ENCODE measurements at regions not wholly inside any gene's neighbourhood (a gene's known extent, or its start where the extent isn't known, plus 50 kb on each side); places are given as distances from the start of the nearest gene placed in this dataset.
"Not testable (repeated sequence)": the region's sequence is repeated elsewhere in the genome, so short reads cannot be mapped to it uniquely, and the experiment has no call there.

GRCh38 chr5:86175224-86175623 is 442.5 kb upstream of the COX7C start:
- no peak for DNase-seq (ENCODE audit: low read depth, low spot score)

DNA sequence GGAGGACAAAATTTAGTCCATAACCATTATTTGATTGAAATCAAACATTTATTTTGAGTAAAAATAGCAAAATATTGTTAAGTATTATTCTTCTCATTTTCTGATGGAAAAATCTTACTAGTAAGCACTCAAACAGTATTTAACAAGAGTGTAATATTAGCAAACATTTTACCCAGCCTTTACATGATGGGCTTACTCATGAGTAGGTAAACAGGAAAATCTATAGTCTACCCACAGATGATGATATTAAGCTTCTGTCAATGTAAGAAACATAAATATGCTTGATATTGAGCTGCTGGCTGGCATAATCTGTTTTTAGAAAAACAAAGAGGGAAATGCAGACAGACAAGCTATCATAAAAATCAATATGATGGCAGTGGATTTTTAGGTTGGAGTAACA is 418.5 kb upstream of the COX7C start:
- no peak for DNase-seq (ENCODE audit: low read depth, low spot score)

DNA sequence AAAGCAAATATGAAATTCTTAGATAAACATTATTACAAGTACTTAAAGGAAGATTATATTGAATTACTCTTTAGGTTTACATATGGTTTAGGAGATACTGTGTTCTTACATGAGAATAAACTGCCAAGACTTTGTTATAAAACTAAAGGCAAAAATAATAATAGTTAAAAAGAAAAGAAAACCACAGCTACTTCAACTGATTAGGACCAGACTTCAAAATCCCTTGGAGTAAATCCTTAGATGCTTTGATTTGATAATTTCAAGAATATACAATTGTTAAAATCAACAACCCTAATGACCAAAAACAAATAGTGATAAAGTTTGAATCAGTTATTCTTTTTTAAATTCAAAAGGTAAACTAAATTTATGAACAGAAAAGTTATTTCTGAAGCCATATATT is 389.6 kb upstream of the COX7C start:
- DNase-seq (ENCODE audit: low read depth, low spot score): no peak

DNA sequence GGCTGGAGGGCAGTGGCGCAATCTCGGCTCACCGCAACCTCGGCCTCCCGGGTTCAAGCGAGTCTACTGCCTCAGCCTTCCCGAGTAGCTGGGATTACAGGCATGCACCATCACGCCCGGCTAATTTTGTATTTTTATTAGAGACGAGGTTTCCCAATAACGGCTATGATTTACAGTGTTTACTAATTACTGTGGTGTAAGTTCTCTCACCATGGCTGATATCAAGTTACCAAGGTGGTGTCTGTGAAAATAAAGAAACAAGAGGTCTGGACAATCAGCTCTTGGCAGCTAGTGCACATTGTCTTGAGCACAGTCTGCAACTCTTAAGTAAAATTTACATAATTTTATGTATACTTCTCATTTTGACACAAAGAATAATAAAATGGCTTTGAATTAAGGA is 385.5 kb upstream of the COX7C start:
- DNase-seq (ENCODE audit: low read depth, low spot score): no peak

- DNase-seq (ENCODE audit: low read depth, low spot score): no peak
Observed at GRCh38 chr5:86244153-86244552, 373.6 kb upstream of the COX7C start.

- no peak for DNase-seq (ENCODE audit: low read depth, low spot score)
Observed at GRCh38 chr5:86257871-86258270, 359.9 kb upstream of the COX7C start.

DNA sequence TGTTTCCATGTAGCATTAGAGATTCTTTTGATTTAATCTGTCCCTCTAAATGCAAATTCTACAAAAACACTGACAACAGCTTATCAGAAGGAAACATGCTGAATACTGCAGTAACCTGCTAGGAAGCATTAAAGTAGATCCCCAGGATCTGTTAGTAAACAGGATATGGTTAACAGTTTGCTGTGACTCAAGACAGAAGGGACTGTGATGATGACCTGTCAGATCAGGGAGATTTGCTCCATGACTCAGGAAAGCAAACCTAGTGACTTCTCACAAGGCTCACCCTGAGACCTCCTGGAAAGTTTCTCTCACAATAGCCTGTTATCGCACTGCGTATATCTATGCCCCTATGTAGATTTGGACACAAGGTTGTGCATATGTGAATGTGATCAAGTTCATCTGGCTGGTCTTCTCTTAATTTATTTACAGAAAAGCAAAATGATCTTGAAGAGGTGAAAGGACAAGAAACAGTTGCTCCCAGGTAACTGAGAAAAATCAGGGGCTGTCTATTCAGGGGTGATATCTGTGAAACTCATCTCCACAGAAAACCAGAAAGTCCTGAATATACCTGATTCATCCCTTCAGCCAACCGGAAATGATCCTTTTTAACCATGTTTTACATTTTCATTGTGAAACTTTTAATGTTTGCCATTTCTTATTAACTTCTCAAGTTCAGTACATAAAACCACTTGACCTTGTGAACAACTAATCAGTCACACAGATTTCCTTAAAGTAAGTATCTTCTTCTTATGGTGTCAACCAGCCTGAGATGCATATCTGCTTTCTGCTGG is 333.1 kb upstream of the COX7C start:
- DNase-seq (ENCODE audit: low read depth, low spot score): not testable (repeated sequence)

DNA sequence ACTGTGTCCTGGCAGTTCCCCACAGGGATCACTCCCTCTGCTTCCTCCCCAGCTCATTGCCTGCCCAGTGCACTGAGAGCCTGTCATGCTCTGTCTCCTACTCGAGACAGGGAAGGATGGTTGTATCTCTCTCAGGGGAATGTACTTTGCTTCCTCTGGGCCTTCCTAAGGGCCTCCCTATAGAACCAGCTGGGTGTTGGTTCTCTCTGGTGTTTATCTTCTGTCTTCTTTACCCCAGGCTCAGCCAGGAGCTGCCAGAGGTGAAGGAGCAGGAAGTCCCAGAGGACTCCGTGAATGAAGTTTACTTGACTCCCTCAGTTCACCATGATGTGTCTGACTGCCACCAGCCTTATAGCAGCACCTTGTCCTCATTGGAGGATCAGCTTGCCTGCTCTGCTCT is 330.3 kb upstream of the COX7C start:
- DNase-seq (ENCODE audit: low read depth, low spot score): not testable (repeated sequence)

DNA sequence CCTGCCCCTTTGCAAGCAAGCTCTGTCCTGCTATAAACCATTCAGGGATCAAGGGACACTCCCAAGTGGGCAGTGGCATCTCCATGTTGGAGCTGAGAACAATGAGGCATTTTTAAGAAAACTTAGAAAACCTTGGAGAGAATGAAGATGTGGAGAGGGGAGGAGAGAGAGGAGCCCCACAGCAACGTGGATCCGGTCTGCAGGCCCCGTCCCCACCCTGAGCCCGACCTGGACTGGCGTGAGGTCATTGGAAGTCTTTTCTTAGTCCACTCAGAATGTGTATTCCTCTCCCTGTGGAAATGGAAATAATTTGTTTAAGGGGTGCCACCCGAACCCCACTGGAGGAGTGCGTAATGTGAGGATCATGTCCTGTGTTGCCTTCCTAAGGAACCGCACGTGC is 328.0 kb upstream of the COX7C start:
- not testable (repeated sequence) for DNase-seq (ENCODE audit: low read depth, low spot score)

- DNase-seq (ENCODE audit: low read depth, low spot score): not testable (repeated sequence)
Observed at GRCh38 chr5:86292811-86293210, 324.9 kb upstream of the COX7C start.

DNA sequence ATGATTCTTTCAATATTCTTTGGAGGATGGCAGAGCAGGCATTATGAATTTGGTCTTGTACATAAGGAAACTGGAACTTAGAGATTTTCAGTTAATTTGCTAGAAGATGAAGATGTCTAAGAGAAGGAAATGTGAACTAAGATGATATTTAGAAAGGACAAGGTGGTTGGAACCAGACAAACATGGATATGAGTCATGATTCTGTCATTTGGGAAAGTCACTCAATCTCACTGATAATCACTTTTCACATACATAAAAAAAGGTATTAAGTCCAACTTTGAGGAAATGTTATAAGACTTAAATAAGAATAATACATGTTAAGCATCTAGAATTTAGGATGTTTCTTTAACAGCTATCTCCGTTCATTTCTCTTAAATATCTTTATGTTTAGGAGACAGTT is 315.1 kb upstream of the COX7C start:
- DNase-seq (ENCODE audit: low read depth, low spot score): not testable (repeated sequence)

DNA sequence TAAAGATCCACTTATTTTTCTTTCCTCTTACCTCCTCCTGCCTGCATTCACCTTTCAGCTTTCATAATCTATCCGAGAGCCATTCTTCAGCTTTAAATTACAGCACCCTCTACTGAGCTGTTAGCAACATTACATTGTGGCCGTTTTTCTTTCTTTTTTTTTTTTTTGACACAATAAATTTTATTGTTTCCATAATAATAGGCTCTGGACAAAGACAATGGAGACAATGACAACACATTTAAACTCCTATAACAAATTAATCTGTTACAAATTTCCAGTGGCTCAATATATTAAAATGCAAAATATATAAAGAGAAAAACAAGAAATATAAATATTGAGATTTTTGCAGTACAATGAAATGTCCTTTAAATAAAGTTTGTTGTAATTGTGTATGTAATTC is 312.7 kb upstream of the COX7C start:
- DNase-seq (ENCODE audit: low read depth, low spot score): peak; percentile 9

GRCh38 chr5:86314951-86315350 is 302.8 kb upstream of the COX7C start:
- DNase-seq (ENCODE audit: low read depth, low spot score): no peak

DNA sequence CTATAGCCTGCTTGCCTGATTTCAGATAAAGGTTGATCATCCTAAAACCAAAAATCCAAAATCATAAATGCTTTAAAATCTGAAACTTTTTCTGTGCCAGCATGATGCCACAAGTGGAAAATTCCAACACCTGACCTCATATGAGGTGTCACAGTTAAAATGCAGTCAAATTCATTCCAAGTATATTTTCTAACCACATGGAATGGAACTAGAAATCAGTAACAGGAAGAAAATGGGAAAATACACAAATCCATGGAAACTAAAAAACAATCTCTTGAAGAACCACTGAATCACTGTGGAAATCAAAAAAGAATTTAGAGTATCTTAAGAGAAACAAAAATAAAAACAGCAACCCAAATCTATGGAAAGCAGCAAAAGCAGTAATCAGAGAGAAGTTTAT is 297.5 kb upstream of the COX7C start:
- peak; percentile 42 for DNase-seq (ENCODE audit: low read depth, low spot score)

- no peak for DNase-seq (ENCODE audit: low read depth, low spot score)
Observed at GRCh38 chr5:86329318-86329717, 288.4 kb upstream of the COX7C start.

DNA sequence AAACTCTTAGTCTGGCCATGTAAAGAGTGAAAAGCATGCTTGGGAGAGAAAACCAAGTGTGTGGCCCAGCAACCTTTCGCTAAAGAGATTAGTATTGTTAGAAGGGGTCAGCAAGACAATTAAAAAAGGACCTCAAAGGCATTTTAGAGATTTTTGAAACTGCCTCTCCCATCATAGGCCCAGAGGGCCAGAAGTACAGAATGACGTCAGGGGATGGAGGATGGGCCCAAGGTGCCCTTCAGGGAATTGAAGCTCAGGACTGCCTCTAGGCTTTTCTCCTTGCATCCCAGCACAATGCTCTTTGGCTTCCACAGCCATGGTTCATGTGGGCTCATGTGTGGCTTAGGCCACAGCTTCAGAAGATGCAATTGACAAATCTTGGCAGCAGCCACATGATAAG is 287.0 kb upstream of the COX7C start:
- no peak for DNase-seq (ENCODE audit: low read depth, low spot score)

- DNase-seq (ENCODE audit: low read depth, low spot score): no peak
Observed at GRCh38 chr5:86332851-86333250, 284.9 kb upstream of the COX7C start.

GRCh38 chr5:86337667-86338460 is 279.9 kb upstream of the COX7C start:
- DNase-seq (ENCODE audit: low read depth, low spot score): no peak

DNA sequence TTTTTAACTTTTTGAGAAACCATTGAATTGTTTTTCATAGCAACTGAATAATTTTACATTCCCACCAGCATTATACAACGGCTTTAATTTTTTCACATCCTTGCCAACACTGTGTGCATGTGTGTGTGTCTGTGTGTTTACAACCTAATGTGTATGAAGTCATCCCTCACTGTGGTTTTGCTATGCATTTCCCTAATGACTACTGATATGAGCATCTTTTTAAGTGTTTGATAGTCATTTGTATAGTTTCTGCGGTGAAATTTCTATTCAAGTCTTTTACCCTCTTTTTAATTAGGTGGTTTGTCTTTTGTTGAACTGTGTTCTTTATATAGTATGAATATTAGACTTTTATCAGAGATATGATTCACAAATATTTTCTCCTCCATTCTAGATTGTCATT is 263.1 kb upstream of the COX7C start:
- no peak for DNase-seq (ENCODE audit: low read depth, low spot score)

- DNase-seq (ENCODE audit: low read depth, low spot score): no peak
Observed at GRCh38 chr5:86360801-86361200, 256.9 kb upstream of the COX7C start.

- no peak for DNase-seq (ENCODE audit: low read depth, low spot score)
Observed at GRCh38 chr5:86371061-86371460, 246.7 kb upstream of the COX7C start.

DNA sequence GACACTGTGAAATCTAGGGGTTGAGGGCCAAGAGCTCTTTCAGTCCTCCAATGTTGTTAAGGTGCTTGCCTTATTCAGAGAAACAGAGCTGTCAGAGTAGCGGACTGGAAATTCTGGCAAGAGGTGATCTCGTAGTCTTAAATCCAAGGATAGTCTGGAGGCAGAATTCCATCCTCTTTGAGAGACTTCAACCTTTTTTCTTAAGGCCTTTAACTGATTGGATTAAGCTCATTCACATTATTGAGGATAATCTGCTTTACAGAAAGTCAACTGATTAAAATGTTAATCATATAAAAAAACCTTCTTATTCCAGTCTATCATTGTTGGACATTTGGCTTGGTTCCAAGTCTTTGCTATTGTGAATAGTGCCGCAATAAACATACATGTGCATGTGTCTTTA is 243.1 kb upstream of the COX7C start:
- DNase-seq (ENCODE audit: low read depth, low spot score): no peak

DNA sequence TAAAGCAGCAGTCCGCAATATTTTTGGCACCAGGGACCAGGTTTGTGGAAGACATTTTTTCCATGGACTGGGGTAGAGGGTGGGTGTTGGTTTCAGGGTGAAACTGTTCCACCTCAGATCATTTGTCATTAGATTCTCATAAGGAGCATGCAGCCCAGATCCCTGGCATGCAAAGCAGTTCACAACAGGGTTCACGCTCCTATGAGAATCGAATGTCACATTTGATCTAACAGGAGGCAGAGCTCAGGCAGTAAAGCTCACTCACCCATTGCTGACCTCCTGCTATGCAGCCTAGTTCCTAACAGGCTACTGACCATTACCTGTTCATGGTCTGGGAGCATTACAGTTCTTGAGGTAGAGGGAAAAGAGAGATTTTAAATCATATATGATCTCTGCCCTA is 241.5 kb upstream of the COX7C start:
- DNase-seq (ENCODE audit: low read depth, low spot score): no peak
